ENCODE measurements at regions not wholly inside any gene's neighbourhood (a gene's known extent, or its start where the extent isn't known, plus 50 kb on each side); places are given as distances from the start of the nearest gene placed in this dataset.

DNA sequence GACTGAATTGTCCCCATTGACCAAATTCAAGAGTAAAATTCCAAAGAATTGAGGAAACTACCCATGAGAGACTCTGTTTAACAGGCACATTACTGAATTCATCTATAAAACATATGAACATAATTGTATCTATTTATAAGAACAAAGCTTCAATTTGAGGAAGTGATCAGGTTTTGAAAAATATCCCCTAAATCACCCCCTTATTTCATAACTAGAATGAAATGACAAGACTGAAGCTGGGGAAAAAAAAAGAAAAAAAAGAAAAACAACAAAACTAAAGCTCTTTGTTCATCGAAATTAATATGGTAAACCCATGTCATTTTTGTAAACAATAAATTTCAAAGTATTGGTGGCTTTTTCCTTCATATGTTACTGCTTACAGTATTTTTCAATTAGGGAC is 184.9 kb upstream of the SEMA3A start:
- TF ChIP-seq, protein P1, sequence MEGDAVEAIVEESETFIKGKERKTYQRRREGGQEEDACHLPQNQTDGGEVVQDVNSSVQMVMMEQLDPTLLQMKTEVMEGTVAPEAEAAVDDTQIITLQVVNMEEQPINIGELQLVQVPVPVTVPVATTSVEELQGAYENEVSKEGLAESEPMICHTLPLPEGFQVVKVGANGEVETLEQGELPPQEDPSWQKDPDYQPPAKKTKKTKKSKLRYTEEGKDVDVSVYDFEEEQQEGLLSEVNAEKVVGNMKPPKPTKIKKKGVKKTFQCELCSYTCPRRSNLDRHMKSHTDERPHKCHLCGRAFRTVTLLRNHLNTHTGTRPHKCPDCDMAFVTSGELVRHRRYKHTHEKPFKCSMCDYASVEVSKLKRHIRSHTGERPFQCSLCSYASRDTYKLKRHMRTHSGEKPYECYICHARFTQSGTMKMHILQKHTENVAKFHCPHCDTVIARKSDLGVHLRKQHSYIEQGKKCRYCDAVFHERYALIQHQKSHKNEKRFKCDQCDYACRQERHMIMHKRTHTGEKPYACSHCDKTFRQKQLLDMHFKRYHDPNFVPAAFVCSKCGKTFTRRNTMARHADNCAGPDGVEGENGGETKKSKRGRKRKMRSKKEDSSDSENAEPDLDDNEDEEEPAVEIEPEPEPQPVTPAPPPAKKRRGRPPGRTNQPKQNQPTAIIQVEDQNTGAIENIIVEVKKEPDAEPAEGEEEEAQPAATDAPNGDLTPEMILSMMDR (IDR thresholded peaks at IDR 0.05), result no peak
- TF ChIP-seq POLR2A (IDR thresholded peaks at IDR 0.05), result no peak

All from tibial nerve (tissue), 3 donors.